BLaER1 treated with 17β-estradiol and CSF1 and Interleukin-3, amounts not matched to agents 10 nM and 100 nM (cell line): ENCODE measurements at regions not wholly inside any gene's neighbourhood (a gene's known extent, or its start where the extent isn't known, plus 50 kb on each side); places are given as distances from the start of the nearest gene placed in this dataset.

Experiments used
- H3K27ac ChIP-seq, 11 experiments: shearing (Covaris generic); formaldehyde crosslinking; 2 replicates each; pipeline ENCODE4 v1.8.1; 2022
- H3K27me3 ChIP-seq, 11 experiments: shearing (Covaris generic); formaldehyde crosslinking; 2 replicates each; pipeline ENCODE4 v1.8.1; 2022
- H3K36me3 ChIP-seq, 11 experiments: shearing (Covaris generic); formaldehyde crosslinking; 2 replicates each; pipeline ENCODE4 v1.8.1; 2022
- H3K4me1 ChIP-seq, 10 experiments: shearing (Covaris generic); formaldehyde crosslinking; 2 replicates each; pipeline ENCODE4 v1.8.1; 2022
- H3K4me2 ChIP-seq, 11 experiments: shearing (Covaris generic); formaldehyde crosslinking; 2 replicates each; pipeline ENCODE4 v1.8.1; 2022
- H3K4me3 ChIP-seq, 10 experiments: shearing (Covaris generic); formaldehyde crosslinking; 2 replicates each; pipeline ENCODE4 v1.8.1; 2022
- H3K9ac ChIP-seq, 11 experiments: shearing (Covaris generic); formaldehyde crosslinking; 2 replicates each; pipeline ENCODE4 v1.8.1; 2022
- H3K9me3 ChIP-seq, 11 experiments: shearing (Covaris generic); formaldehyde crosslinking; replicated peaks in 1 of 11; 2 replicates each; pipeline ENCODE4 v1.8.1; 2022
- H4K20me1 ChIP-seq, 11 experiments: shearing (Covaris generic); formaldehyde crosslinking; 2 replicates each; pipeline ENCODE4 v1.8.1; 2022
- Cebpa-rat ChIP-seq, 11 experiments: shearing (Covaris generic); IDR thresholded peaks; 2 replicates each; pipeline ENCODE4 v1.8.1; 2022

DNA sequence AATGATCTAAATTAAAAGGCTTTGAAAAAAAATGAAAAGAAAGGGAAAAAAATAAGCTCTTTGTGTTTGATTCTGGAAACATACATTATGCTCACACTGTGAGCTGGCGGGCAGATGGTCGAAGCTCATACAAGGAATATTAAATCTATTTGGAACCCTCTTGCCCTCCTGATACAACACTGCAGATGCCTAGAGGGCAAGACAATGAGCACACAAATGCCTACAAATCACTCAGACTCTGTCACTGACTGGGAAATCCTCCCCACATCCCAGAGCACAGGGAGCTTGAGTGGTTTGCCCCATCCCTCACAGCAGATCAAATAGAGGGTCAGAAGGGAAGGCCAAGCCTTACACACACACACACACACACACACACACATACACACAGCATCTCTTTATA is 320.4 kb downstream of the HNRNPD start:
- 0 out of 22 replicates have a peak, but pooled peaks cover 0 to 4% (median 0%) of the 10 kb centered on the region in 11 experiments for H3K9me3 ChIP-seq
- H4K20me1 ChIP-seq = no peaks in the 10 kb centered on the region
- no peaks in the 10 kb centered on the region for H3K27me3 ChIP-seq
- no peak overlapping the region for H3K4me2 ChIP-seq
- H3K9ac ChIP-seq = no peak overlapping the region
- no peaks in the 10 kb centered on the region for H3K36me3 ChIP-seq
- no peaks in the 10 kb centered on the region for H3K4me1 ChIP-seq
- no peak overlapping the region for H3K27ac ChIP-seq
- no peak for TF ChIP-seq Cebpa-rat (IDR thresholded peaks at IDR 0.05)
- no peak overlapping the region for H3K4me3 ChIP-seq

DNA sequence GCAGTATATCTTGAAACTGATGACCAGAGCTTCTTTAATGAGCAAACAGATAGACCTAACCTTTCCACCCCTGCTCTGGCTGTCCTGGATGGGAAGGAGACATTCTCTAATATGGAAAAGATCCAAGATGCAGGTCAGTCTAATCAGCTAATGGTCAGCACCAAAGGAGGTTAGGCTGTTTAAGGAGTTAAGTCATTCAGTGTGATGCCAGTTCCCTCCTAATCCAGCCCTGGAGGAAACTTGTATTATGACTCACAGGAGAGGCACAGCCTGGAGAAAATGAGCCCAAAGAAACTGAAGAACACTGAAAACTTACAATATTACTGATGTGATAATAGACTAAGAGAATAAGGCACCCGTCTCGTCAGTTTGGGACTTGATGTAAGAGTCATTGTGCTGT is 323.0 kb downstream of the HNRNPD start:
- H3K9me3 ChIP-seq = no peaks in the 10 kb centered on the region
- no peak overlapping the region for H3K4me2 ChIP-seq
- no peak overlapping the region for H3K4me3 ChIP-seq
- peaks cover 5 to 11% (median 8%) of the 10 kb centered on the region in 11 experiments; a peak in 20 of 22 replicates for H3K27me3 ChIP-seq
- no peaks in the 10 kb centered on the region for H4K20me1 ChIP-seq
- no peak overlapping the region for H3K9ac ChIP-seq
- H3K27ac ChIP-seq = no peak overlapping the region
- H3K4me1 ChIP-seq = no peaks in the 10 kb centered on the region
- no peaks in the 10 kb centered on the region for H3K36me3 ChIP-seq
- TF ChIP-seq Cebpa-rat (IDR thresholded peaks at IDR 0.05) = no peak

DNA sequence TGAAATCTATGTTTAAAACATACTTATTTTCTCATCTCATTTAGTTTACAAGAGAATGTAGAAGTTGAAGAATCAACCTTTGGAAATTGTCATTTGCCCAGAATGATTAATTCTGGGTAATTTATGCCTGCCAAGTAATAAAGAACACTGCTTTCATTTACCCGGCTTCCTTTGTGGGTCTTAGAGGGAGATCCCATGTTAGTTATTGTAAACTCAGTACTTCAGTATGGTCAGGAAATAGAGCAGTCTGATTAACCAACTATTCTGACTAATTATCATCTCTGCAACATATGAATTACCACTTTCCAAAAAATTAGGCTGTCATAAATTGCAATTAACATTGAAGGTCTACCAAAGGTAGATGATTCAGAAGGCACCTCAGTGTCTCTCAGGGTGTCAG is 324.5 kb downstream of the HNRNPD start:
- H3K4me3 ChIP-seq = no peak overlapping the region
- H3K9me3 ChIP-seq = peaks cover 0 to 11% (median 0%) of the 10 kb centered on the region in 11 experiments; a peak in 3 of 22 replicates
- peaks cover 0 to 4% (median 0%) of the 10 kb centered on the region in 11 experiments; a peak in 1 of 22 replicates for H4K20me1 ChIP-seq
- H3K27ac ChIP-seq = no peak overlapping the region
- TF ChIP-seq Cebpa-rat (IDR thresholded peaks at IDR 0.05) = no peak
- H3K9ac ChIP-seq = no peak overlapping the region
- H3K4me1 ChIP-seq = peaks cover 0 to 5% (median 4%) of the 10 kb centered on the region in 10 experiments; a peak in 6 of 20 replicates
- no peaks in the 10 kb centered on the region for H3K36me3 ChIP-seq
- H3K27me3 ChIP-seq = peaks cover 20 to 26% (median 23%) of the 10 kb centered on the region in 11 experiments
- no peak overlapping the region for H3K4me2 ChIP-seq

DNA sequence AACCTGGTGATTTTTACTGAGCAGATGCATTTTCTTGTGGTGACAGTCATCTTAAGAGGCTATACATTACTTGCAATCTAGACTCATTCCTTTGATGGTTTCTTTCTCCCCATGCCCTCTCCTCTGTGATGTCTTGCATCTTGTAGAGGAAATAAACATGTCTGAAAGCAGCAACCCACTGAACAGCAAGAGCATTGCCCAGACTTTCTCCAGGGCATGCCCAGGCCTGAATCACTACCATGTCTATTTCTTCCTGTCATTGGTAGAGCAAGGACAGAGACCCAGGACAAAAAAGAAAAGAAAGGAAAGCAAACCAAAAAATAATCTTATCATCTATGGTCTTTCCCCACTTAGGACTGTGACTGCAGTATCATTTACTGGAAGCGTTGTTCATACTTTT is 326.1 kb downstream of the HNRNPD start:
- Histone ChIP-seq H3K36me3 (no peaks in the 10 kb centered on the region), H3K27me3 (peaks cover 35 to 42% (median 39%) of the 10 kb centered on the region in 11 experiments), H3K4me1 (peaks cover 0 to 10% (median 7%) of the 10 kb centered on the region in 10 experiments; a peak in 6 of 20 replicates), H3K4me2 (no peak overlapping the region), H4K20me1 (peaks cover 0 to 8% (median 0%) of the 10 kb centered on the region in 11 experiments; a peak in 2 of 22 replicates), H3K27ac (no peak overlapping the region), H3K9me3 (peaks cover 0 to 19% (median 4%) of the 10 kb centered on the region in 11 experiments; a peak in 4 of 22 replicates), H3K4me3 (no peak overlapping the region), H3K9ac (no peak overlapping the region)
- TF ChIP-seq Cebpa-rat (IDR thresholded peaks at IDR 0.05) = no peak

DNA sequence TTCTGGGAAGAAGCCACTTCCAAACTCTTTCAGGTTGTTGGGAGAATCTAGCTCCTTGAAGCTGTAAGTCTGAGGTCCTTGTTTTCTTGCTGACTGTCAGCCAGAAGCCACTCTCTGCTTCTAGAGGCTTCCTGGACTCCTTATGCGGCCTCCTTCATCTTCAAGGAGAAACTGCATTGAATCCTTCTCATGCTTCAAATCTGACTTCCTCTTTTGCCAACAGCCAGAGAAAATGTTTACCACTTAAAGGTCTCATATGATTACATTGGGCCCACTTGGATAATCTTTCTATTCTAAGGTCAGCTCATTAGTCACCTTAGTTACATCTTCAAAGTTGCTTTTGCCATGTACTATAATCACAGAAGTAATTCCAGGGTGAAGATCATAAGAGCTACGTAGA is 327.0 kb downstream of the HNRNPD start:
- Histone ChIP-seq H3K27me3 (peaks cover 42 to 51% (median 48%) of the 10 kb centered on the region in 11 experiments), H3K4me2 (no peak overlapping the region), H3K4me3 (no peak overlapping the region), H3K36me3 (no peaks in the 10 kb centered on the region), H3K9ac (no peak overlapping the region), H3K27ac (no peak overlapping the region), H3K4me1 (peaks cover 0 to 10% (median 7%) of the 10 kb centered on the region in 10 experiments; a peak in 6 of 20 replicates), H3K9me3 (peaks cover 0 to 21% (median 4%) of the 10 kb centered on the region in 11 experiments; a peak in 4 of 22 replicates), H4K20me1 (peaks cover 0 to 8% (median 0%) of the 10 kb centered on the region in 11 experiments; a peak in 2 of 22 replicates)
- TF ChIP-seq Cebpa-rat (IDR thresholded peaks at IDR 0.05) = no peak

DNA sequence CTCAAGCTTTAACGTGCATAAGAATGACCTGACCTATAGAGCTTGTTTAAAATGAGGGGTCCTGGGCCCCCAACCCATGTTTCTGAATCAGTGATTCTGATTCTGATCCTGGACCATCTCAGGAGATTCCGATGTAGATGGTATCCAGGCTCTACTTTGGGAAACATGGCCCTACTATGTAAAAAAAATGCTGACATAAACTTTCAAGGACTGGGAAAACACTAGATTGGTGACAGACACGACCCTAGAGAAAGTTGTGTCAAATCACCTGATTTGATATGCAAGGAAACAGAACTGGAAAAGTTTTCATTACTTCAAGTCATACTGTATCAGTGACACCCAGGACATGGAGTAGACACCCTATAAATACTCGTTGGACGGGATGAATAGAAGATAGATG is 328.5 kb downstream of the HNRNPD start:
- H4K20me1 ChIP-seq = peaks cover 0 to 8% (median 0%) of the 10 kb centered on the region in 11 experiments; a peak in 2 of 22 replicates
- TF ChIP-seq Cebpa-rat (IDR thresholded peaks at IDR 0.05) = no peak
- no peaks in the 10 kb centered on the region for H3K36me3 ChIP-seq
- H3K27me3 ChIP-seq = peaks cover 42 to 63% (median 57%) of the 10 kb centered on the region in 11 experiments
- H3K27ac ChIP-seq = no peak overlapping the region
- H3K9me3 ChIP-seq = peaks cover 0 to 21% (median 4%) of the 10 kb centered on the region in 11 experiments; a peak in 4 of 22 replicates
- peak overlapping the region in 1 of 11 experiments; percentile 85; a peak in 1 of 22 replicates for H3K4me2 ChIP-seq
- H3K9ac ChIP-seq = no peak overlapping the region
- peaks cover 0 to 10% (median 7%) of the 10 kb centered on the region in 10 experiments; a peak in 6 of 20 replicates for H3K4me1 ChIP-seq
- no peak overlapping the region for H3K4me3 ChIP-seq

DNA sequence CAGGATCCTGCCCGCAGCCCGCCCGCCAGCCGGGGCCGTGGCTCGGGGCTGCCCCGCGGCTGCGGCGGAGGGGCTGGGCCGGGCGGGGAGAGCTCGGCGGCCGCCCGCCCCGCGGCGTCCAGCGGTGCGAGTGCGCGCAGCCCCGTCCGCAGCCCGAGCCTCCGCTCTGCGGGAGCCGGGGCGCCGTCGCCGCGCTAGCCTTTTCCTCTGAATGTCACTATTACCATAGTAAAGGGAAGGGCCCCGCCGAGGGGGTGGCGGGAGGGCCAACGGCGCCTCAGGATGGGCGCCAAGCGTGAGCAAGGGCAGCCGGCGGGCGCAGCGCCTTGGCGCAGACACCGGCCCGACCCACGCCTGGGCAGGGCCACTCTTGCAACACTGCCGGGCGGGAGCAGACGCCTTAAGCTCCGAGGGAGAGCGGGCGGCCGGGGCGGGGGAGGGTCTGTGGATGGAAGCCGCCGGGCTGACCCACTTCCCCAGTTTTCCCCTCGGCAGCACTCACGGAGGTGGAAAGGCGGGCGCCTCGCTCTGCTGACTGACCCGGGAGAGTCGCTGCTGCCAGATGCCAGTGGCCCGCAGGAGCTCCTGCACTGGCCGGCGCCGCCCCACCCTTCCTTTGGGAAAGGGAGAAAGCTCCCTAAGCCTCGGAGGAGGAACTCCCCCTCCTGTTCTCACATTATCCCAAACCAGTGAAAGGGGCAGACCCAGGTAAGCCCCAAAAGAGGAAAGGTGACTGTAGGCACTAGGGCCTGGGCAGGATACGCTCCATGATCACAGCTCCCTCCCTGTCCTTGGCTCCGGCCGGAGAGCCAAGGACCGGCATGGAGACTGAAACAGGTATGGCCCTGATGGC is 329.4 kb downstream of the HNRNPD start:
- Histone ChIP-seq H3K4me1 (peaks cover 0 to 12% (median 7%) of the 10 kb centered on the region in 10 experiments; a peak in 8 of 20 replicates), H3K4me3 (peak overlapping the region; percentile 39 to 65 (median 52)), H4K20me1 (peaks cover 0 to 8% (median 0%) of the 10 kb centered on the region in 11 experiments; a peak in 2 of 22 replicates), H3K27ac (no peak overlapping the region), H3K36me3 (no peaks in the 10 kb centered on the region), H3K9me3 (peaks cover 0 to 21% (median 4%) of the 10 kb centered on the region in 11 experiments; a peak in 4 of 22 replicates), H3K9ac (peak overlapping the region in 3 of 11 experiments; percentile 23 to 43 (median 25); a peak in 2 of 22 replicates), H3K4me2 (peak overlapping the region; percentile 61 to 92 (median 74)), H3K27me3 (peaks cover 42 to 63% (median 57%) of the 10 kb centered on the region in 11 experiments)
- no peak for TF ChIP-seq Cebpa-rat (IDR thresholded peaks at IDR 0.05)

DNA sequence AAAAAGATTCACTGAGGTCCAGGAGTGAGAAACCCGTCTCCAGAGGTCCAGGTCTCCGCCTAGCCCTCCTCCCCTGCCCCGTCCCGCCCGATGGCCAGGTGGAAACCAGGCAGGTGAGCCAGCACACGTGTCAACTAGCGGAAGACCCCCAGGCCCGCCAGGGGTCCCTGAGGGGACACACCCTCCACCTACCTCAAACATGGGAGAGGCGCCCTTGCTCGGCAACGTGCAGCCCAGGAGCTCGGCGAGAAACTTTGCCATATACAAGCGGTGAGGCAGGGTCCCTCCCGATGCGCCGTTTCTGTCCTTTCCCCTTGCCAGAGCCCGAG is 330.0 kb downstream of the HNRNPD start:
- Histone ChIP-seq H4K20me1 (peaks cover 0 to 8% (median 0%) of the 10 kb centered on the region in 11 experiments; a peak in 2 of 22 replicates), H3K9ac (peak overlapping the region in 2 of 11 experiments; percentile 23 to 43; a peak in 2 of 22 replicates), H3K4me1 (peaks cover 0 to 18% (median 7%) of the 10 kb centered on the region in 10 experiments; a peak in 8 of 20 replicates), H3K4me2 (peak overlapping the region; percentile 61 to 92 (median 74); a peak in 21 of 22 replicates), H3K9me3 (peaks cover 0 to 21% (median 4%) of the 10 kb centered on the region in 11 experiments; a peak in 4 of 22 replicates), H3K27me3 (peaks cover 42 to 63% (median 57%) of the 10 kb centered on the region in 11 experiments), H3K4me3 (peak overlapping the region; percentile 39 to 65 (median 52); a peak in 19 of 20 replicates), H3K36me3 (no peaks in the 10 kb centered on the region), H3K27ac (no peak overlapping the region)
- no peak for TF ChIP-seq Cebpa-rat (IDR thresholded peaks at IDR 0.05)
